ENCODE measurements at regions not wholly inside any gene's neighbourhood (a gene's known extent, or its start where the extent isn't known, plus 50 kb on each side); places are given as distances from the start of the nearest gene placed in this dataset.
"Not testable (repeated sequence)": the region's sequence is repeated elsewhere in the genome, so short reads cannot be mapped to it uniquely, and the experiment has no call there.

DNA sequence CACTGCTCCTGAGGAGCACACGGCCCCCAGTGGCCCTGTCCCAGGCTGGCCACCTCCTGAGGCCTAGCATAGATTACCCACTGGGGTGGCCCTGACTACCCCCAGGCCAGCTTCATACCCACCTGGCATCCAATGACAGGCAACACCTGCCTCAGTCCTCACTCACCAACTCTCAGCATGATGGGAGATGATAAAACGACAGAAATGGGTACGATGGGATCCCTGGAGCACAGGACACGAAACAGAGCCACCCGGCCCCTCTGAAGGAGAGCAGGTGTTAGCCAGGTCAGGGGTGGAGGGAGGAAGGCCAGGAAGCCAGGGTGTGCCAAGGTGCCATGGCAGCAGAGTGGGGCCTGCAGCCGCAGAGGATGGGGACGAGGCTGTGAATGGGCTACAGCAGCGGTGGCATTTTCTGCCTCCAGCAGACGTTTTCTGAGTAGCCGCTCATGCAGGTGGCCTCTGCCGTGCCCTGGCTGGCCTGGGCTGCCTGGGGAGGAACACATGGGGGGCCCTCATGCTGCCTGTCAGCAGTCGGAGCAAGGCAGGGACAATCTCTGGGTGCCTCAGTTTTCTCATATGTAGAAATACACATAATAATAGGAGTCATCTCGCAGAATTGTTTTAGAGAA lies 50.2 kb upstream of the FGF3 start:
- no peak overlapping the region for H3K27ac Mint-ChIP-seq
- no peak overlapping the region for H3K4me3 Mint-ChIP-seq
- H3K9me3 Mint-ChIP-seq: no peaks in the 10 kb centered on the region
- peaks cover 16% of the 10 kb centered on the region for H3K27me3 Mint-ChIP-seq
- no peaks in the 10 kb centered on the region for H3K4me1 Mint-ChIP-seq
- DNase-seq: no peak
- no peaks in the 10 kb centered on the region for H3K36me3 Mint-ChIP-seq

- Mint-ChIP-seq H3K27me3 (peaks cover 14% of the 10 kb centered on the region), H3K4me1 (no peaks in the 10 kb centered on the region), H3K4me3 (no peak overlapping the region), H3K9me3 (no peaks in the 10 kb centered on the region), H3K36me3 (no peaks in the 10 kb centered on the region), H3K27ac (no peak overlapping the region)
- no peak for DNase-seq
These were observed 51.5 kb upstream of the FGF3 start for GRCh38 chr11:69870766-69871165.

- no peaks in the 10 kb centered on the region for H3K36me3 Mint-ChIP-seq
- no peaks in the 10 kb centered on the region for H3K9me3 Mint-ChIP-seq
- H3K27me3 Mint-ChIP-seq: peaks cover 7% of the 10 kb centered on the region
- no peak for DNase-seq
- no peak overlapping the region for H3K27ac Mint-ChIP-seq
- H3K4me1 Mint-ChIP-seq: no peaks in the 10 kb centered on the region
- H3K4me3 Mint-ChIP-seq: no peak overlapping the region
These were observed 54.2 kb upstream of the FGF3 start for GRCh38 chr11:69873166-69874077.

- no peaks in the 10 kb centered on the region for H3K4me1 Mint-ChIP-seq
- no peaks in the 10 kb centered on the region for H3K9me3 Mint-ChIP-seq
- no peaks in the 10 kb centered on the region for H3K36me3 Mint-ChIP-seq
- no peak overlapping the region for H3K27ac Mint-ChIP-seq
- H3K27me3 Mint-ChIP-seq: no peaks in the 10 kb centered on the region
- DNase-seq: no peak
- no peak overlapping the region for H3K4me3 Mint-ChIP-seq
These were observed 55.2 kb upstream of the FGF3 start for GRCh38 chr11:69874178-69874983.

- no peaks in the 10 kb centered on the region for H3K4me1 Mint-ChIP-seq
- DNase-seq: no peak
- no peaks in the 10 kb centered on the region for H3K27me3 Mint-ChIP-seq
- no peaks in the 10 kb centered on the region for H3K9me3 Mint-ChIP-seq
- no peaks in the 10 kb centered on the region for H3K36me3 Mint-ChIP-seq
- H3K4me3 Mint-ChIP-seq: no peak overlapping the region
- H3K27ac Mint-ChIP-seq: no peak overlapping the region
These were observed 55.9 kb upstream of the FGF3 start for GRCh38 chr11:69874984-69875624.

- Mint-ChIP-seq H3K9me3 (no peaks in the 10 kb centered on the region), H3K4me1 (no peaks in the 10 kb centered on the region), H3K27me3 (peaks cover 6% of the 10 kb centered on the region), H3K27ac (no peak overlapping the region), H3K36me3 (no peaks in the 10 kb centered on the region), H3K4me3 (no peak overlapping the region)
- DNase-seq: no peak
These were observed 56.8 kb upstream of the FGF3 start for GRCh38 chr11:69876013-69876412.

GRCh38 chr11:69877235-69877634 lies 58.0 kb upstream of the FGF3 start:
- peaks cover 10% of the 10 kb centered on the region for H3K27me3 Mint-ChIP-seq
- H3K36me3 Mint-ChIP-seq: no peaks in the 10 kb centered on the region
- H3K27ac Mint-ChIP-seq: no peak overlapping the region
- H3K4me3 Mint-ChIP-seq: no peak overlapping the region
- no peak for DNase-seq
- no peaks in the 10 kb centered on the region for H3K9me3 Mint-ChIP-seq
- H3K4me1 Mint-ChIP-seq: no peaks in the 10 kb centered on the region

- not testable (repeated sequence) for H3K4me1 Mint-ChIP-seq, H3K9me3 Mint-ChIP-seq, H3K27ac Mint-ChIP-seq, DNase-seq, H3K4me3 Mint-ChIP-seq, H3K36me3 Mint-ChIP-seq
- peaks cover 11% of the 10 kb centered on the region for H3K27me3 Mint-ChIP-seq
These were observed 58.5 kb upstream of the FGF3 start for GRCh38 chr11:69877704-69878103.

GRCh38 chr11:69878144-69878883 lies 59.1 kb upstream of the FGF3 start:
- H3K27ac Mint-ChIP-seq: no peak overlapping the region
- peaks cover 11% of the 10 kb centered on the region for H3K27me3 Mint-ChIP-seq
- H3K4me1 Mint-ChIP-seq: no peaks in the 10 kb centered on the region
- no peaks in the 10 kb centered on the region for H3K9me3 Mint-ChIP-seq
- H3K36me3 Mint-ChIP-seq: no peaks in the 10 kb centered on the region
- no peak for DNase-seq
- H3K4me3 Mint-ChIP-seq: no peak overlapping the region

GRCh38 chr11:69878927-69879728 lies 59.9 kb upstream of the FGF3 start:
- H3K4me3 Mint-ChIP-seq: no peak overlapping the region
- H3K27me3 Mint-ChIP-seq: peaks cover 11% of the 10 kb centered on the region
- no peaks in the 10 kb centered on the region for H3K4me1 Mint-ChIP-seq

DNA sequence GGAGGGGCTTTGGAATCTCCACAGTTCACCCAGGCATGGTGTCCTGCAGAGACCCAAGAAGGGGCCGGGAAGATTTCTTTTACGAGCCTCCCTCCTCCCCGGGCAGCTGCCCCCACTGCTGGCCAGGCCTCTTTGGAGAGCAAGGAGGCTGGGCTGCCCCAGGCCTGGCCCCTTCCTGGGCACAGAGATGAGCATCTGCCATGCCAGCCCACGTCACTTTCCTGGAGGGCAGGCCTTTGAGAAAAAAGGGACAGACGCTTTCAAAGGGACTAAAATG lies 60.5 kb upstream of the FGF3 start:
- H3K36me3 Mint-ChIP-seq: no peaks in the 10 kb centered on the region
- H3K27ac Mint-ChIP-seq: no peak overlapping the region
- H3K4me3 Mint-ChIP-seq: no peak overlapping the region
- peaks cover 11% of the 10 kb centered on the region for H3K27me3 Mint-ChIP-seq
- DNase-seq: no peak
- H3K4me1 Mint-ChIP-seq: no peaks in the 10 kb centered on the region
- H3K9me3 Mint-ChIP-seq: no peaks in the 10 kb centered on the region

More at GRCh38 chr11:69878927-69879728, 59.9 kb upstream of the FGF3 start:
- DNase-seq: no peak
- H3K9me3 Mint-ChIP-seq: no peaks in the 10 kb centered on the region
- H3K27ac Mint-ChIP-seq: no peak overlapping the region
- no peaks in the 10 kb centered on the region for H3K36me3 Mint-ChIP-seq

DNA sequence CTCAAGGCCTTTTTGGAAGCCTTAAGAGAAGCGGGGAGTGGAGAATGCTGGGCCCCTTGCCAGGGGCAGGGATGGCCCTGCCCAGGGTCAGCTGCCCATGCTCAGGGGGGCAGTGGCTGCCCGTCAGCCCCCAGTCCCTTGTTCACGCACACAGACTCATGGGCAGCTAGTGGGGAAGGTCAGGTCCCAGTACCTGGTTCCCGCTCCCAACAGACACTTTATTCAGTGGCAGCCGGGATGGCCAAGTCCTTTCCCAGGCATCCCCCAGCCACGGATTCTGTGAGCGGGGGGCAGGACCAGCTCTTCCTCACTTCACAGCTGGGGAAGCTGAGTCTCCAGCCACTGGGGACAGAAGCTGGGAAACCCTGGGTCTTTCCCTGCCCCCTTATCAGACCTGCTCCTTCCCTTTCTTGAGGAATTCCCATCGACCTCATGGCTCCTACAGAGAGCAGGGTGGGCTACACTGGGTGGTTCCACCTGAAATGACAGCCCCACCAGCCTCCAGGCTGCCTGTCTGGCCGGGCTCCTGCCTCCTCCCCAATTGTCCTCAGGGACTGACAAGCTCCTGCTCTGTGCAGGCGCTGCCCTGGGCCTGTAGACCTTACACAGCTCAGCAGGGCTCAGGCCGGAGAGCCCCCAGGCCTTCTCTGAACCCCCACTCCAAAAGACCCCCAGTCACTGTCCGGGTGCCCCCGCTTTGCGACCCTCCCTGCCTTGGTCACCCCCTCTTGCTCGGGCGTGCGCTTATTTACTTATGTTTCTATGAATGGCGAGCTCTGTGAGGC lies 61.0 kb upstream of the FGF3 start:
- Mint-ChIP-seq H3K9me3 (no peaks in the 10 kb centered on the region), H3K4me1 (no peaks in the 10 kb centered on the region), H3K36me3 (no peaks in the 10 kb centered on the region), H3K27ac (no peak overlapping the region), H3K27me3 (peaks cover 11% of the 10 kb centered on the region), H3K4me3 (no peak overlapping the region)
- DNase-seq: no peak

- no peaks in the 10 kb centered on the region for H3K4me1 Mint-ChIP-seq
- no peak overlapping the region for H3K27ac Mint-ChIP-seq
- peaks cover 11% of the 10 kb centered on the region for H3K27me3 Mint-ChIP-seq
- H3K9me3 Mint-ChIP-seq: no peaks in the 10 kb centered on the region
- DNase-seq: no peak
- H3K4me3 Mint-ChIP-seq: no peak overlapping the region
- H3K36me3 Mint-ChIP-seq: no peaks in the 10 kb centered on the region
These were observed 61.7 kb upstream of the FGF3 start for GRCh38 chr11:69880826-69881445.

Data from activated naive CD8-positive, alpha-beta T cell treated with anti-CD3 and anti-CD28 coated beads for 36 hours (primary cell).